Stimulated activated CD4-positive, alpha-beta T cell treated with anti-CD3 and anti-CD28 coated beads, TNF-alpha, amount 100 ng/mL, for 24 hours (primary cell): ENCODE measurements at regions not wholly inside any gene's neighbourhood (a gene's known extent, or its start where the extent isn't known, plus 50 kb on each side); places are given as distances from the start of the nearest gene placed in this dataset.

Experiments
- DNase-seq, 3 experiments: peaks; one replicate each; pipeline ENCODE4 v3.0.0-alpha.2; 2020; ENCODE audit warnings: low read depth in 3 of 3

DNA sequence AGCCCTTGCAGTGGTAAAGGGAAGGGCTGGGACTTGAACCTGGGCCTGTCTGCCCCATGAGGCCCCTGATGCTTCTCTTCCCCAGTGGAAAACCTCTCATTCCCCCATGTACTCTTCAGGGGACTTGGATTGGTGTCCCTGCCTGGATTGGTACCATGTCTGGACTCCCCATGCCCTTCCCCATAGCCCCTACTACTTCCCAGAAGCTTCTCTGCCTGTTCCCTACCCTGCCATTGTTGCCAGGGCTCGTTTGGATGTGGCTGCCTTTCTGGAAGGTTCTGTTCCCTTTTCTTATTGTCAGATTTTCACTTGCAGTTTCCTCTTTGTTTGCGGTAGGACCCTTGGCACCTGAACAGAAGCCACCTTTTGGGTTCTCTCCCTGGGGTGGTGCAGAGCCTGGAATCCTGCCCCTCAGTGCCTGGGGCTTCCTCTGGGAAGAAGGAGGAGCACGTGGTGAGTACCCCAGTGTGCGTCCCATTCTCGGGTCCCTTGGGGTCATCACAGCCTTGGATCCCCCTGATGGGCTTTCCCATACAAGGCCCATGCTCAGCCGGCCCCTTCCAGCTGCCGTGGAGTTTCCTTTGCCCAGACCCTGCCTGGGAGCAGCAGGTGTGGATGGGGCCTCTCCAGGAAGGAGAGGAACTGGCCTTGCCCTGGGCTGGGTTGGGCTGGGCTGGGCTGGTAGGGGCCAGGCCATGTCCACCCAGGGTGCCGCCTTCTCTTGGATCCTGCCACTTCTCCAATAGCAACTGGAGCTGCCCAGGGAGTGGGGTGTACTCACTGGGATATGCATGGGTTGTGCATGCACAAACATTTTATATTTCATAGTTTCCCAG lies 281.1 kb downstream of the PTPRU start:
- no peak for DNase-seq

DNA sequence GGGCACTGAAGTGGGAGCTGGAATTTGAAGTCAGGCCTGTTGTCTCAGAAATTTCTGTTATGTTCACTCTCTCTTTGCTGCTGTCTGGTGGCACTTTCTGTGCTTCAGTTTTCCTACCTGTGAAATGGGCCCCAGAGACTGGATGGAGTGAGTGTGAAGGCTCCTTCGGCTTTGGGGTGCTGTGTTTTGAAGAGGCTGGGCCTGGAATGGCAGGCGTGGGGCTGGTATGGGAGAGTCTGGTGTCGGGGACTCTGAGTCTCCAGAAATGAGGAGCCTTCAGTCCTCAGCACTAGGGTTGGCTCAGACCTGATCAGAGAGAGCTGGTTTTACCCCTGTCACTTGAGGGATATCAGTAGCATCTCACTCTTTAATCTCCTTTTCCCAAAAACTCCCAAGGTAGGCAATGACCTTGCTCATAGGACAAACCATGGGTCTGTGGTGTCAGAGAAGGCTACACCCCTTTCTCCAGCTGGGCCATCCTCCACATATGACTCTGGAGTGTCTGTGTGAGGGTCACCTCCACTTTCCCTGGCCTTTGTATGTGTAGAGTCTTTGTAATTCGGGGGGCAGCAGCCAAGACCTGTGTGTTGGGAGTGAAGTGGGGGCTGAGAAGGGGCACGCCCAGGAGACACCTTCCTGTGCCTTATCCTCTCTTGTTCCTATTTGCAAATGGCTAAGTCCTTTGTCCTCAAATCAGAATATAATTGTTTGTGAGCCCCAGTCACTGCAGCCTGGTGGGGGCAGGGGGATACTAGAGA lies 279.9 kb downstream of the PTPRU start:
- no peak for DNase-seq

DNA sequence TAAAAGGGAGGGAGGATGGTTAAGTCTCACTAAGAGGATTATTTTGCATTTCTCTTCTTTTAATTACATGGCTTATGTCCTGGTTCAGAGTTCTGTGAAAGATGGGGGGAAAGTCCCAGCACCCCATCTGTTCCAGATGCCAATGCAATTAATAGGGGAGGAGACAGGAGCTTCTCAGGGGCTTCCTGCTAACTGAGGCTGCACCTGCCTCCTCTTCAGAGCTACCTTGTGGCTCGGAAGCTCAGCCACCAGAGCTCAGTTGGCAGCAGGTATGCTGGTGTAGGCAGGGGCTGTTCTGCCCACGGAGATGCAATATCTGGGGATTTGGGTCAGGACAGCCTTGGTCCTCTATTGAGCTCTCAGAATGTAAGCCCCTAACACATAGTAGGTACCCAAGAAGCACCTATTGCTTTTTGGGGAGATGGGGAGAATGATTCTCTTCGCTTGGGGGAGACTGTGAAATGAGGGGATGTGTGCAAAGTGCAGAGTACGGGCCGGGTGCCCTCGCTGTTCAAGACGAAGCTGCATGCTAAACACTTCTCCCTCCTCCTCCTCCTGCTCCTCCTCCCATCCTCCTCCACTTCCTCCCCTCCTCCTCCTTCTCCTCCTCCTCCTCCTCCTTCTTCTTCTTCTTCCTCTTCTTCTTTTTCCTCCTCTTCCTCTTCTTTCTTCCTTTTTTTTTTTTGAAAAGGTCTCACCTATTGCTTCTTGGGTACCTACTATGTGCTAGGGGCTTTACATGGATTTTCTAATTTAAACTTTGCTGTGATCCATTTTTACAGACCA lies 279.0 kb downstream of the PTPRU start:
- no peak for DNase-seq

DNA sequence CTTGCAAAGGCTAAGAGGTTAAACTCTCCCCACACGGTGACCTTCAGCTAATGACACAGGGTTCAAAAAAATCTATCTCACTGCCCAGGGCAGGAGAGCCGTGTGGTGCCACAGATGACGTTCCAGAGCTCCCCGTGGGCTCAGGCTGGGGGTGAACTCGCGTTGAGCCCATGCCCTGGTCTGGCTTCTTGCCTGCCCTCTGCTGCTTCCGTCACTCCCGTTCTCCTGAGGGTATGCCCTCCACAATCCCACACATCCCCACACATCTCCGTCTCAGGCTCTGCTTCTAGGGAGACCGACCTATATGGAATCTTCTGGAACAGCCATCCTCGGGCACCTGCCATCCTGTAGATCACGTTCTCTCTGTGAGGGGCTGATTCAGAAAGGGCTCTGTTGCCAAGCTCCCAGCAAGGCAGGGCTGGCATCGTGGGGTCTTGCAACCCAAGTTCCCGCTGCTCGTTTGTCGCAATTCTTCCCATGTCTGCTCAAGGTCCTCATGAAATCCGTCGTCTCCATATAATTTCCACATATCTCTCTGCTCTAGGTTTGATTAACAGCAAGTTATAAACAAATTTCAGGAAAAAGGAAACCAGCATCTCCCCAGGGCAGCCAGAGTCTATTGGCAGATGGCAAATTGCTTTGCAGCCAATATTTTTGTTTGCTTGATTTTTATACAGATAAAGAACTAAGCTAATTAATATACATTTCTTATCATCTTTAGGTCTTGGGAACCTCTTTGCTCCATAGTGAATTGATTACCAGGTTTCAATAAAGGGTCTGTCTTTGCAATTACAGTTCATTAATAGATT lies 278.2 kb downstream of the PTPRU start:
- no peak for DNase-seq

DNA sequence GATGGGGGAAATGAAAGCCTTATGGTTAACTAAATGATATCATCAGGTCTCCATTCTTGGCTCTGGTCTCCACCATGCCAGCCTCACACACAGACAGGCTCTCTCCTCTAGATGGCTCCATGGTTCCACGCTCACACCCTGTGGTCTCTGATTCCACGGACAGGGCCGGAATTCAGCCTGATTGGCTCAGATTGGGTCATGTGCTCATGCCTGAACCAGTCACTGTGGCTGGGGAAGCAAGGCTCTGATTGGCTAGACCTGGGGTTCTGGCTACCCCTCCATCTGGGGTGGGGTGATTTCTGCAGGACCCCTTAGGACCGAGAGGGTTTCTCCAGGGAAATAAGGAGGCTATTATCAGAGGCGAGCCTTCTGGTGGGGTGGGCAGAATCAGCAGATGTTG lies 277.0 kb downstream of the PTPRU start:
- DNase-seq = peak in 1 of 3 experiments; percentile 4

DNA sequence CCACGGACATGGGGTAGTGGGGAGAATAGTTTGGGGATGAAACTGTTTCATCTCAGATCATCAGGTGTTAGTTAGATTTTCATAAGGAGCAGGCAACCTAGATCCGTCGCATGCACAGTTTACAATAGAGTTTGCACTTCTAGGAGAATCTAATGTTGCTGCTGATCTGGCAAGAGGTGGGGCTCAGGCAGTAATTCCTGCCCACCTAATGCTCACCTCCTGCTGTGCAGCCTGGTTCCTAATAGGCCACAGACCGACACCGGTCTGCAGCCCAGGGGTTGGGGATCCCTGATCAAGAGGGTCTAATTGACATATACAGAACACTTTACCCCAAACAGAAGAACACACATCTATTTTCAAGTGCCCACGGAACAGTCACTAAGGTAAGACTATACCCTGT lies 275.1 kb downstream of the PTPRU start:
- DNase-seq = no peak

GRCh38 chr1:29508458-29509107 lies 272.3 kb downstream of the PTPRU start:
- no peak for DNase-seq

DNA sequence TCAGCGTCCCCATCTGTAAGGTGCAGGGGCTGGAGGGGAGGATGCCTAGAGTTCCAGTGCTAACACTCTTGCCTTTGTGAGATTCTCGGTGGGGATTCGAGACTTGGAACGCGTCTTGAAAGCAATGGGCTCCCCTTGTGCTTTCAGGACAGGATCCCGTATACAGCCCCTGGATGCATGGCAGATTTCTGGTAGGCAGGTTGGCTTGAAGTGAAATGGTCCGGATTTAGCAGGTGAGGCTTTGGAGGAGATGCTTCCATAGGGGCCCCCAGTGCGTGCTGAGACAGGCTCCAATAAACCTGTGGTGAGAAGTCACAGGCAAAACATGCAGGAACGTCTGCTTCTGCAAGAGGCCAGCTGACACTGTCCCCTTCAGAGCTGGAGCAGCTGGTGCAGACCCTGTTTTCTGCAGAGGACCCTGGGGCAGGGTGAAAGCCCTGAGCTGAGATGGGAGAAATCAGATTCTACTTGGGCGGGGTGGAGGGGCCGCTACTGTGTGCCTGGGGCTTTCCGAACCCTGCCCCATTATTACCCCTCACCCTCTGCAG lies 270.4 kb downstream of the PTPRU start:
- DNase-seq = no peak

DNA sequence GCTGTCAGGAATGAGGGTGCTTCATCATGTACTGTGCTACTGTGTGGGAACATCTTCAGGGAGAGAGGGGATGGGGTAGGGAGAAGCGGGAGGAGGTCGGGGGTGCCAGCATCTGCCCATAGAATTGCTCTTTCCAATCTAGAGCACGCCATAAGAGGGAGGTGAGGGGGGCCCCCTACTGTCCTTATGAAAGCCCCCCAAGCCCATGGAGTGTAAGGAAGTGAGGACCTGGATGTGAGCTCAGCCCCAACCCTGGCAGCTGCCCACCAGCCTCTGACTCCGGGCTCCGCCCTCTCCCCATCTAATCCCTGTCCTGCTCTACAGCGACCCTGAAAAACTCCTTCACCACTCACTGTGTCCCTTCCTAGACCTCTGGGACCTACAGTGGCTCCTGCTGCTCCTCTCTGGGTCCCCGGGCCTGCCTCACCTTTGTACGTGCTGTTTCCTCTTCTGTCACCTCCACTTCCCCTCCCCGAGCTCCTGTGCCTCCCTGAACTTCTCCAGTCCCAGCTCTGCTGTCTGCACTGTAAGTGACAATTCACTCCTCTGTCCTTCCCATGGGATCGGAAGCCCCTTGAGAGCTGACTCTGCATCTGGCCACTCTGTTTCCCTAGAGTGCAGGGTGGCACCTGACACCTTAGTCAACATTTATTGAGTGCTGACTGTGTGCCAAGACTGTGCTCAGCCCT lies 269.4 kb downstream of the PTPRU start:
- DNase-seq = no peak

- no peak for DNase-seq
These were observed 268.5 kb downstream of the PTPRU start for GRCh38 chr1:29504709-29505410.

DNA sequence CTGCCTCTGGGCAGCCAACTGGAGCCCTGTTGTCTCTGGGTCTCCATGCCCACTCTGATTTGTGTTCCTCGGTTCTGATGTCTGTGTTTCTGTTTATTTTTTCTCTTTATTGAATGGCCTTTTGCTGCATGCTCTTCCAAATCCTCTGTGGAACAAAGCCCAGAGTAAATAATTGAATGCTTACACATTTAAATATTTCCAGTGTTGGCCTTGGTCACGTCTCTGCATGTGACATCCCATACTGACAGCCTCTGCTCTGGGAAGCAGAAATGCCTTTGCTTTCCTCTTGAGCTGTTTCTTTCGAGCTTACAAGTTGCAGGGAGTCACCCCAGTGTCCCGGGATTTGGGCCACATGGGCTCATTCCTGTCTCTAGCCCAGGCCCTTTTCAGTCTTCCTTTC lies 267.9 kb downstream of the PTPRU start:
- no peak for DNase-seq

DNA sequence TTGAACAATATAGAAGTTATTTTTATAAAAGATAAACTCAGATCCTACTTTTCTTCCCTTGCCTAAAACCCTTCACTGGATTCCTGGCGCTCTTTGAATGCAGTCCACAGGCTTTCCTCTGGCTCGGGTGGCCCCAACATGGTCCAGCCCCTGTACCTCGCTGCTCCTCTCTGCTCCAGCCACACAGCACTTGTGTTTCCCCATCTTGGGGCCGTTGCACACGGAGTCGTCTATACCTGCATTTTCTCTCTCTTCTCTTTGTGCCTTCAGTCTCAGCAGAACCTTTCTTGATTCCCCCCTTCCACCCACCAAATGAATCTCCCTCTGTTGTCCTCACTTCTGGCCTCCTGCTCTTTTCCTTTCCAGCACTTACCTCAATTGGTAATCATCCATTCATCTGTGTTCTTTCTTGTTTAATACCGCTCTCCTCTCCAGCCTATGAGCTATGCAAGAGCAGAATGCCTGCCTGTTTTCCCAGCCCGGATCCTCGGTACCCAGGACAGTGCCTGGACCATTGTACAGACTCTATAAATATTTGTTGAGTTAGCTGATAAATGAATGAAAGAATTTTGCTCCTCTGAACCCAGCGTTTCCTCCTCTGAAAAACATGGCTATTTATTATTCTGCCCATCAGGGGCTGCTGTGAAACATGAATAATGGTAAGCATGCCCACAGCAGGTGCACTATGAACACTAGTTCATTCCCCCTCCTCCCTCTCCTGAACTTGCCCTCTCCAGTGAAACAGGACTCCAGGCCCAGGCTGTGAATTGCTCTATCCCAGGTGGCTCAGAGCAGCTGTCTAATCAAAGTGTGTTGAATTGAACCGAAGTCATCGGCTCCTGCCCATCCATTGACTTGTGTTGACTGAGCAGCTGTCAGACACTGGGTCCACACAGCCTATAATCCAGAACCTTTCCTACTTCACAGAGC lies 266.9 kb downstream of the PTPRU start:
- DNase-seq = no peak

DNA sequence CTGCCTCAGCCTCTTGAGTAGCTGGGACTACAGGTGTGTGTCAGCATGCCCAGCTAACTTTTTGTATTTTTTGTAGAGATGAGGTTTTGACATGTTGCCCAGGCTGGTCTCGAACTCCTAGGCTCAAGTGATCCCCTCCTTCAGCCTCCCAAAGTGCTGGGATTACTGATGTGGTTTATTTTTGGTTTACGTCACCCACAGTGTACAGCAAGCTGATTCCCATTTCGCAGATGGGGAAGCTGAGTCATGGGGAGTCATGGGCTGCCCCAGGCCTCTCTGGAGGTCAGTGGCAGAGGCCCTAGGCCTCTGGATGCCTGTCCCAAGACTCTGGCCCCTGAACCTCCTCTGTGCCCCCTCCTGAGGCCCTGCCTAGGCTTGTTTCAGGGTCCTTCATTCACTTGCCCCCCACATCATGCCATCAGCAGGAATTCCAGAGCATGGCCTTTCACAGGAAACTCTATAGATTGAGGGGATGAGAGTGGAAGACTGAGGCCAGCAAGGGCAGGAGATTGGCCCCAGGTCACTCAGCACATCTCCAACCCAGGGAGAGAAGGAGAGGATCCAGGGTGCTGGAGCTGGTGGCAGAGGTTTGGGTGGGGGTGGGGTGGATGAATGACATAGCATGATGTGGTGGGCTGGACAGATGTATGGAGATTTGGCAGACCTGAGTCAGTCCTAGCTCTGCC lies 266.0 kb downstream of the PTPRU start:
- DNase-seq = no peak

- no peak for DNase-seq
These were observed 265.1 kb downstream of the PTPRU start for GRCh38 chr1:29501227-29501976.

GRCh38 chr1:29500651-29501050 lies 264.3 kb downstream of the PTPRU start:
- DNase-seq = no peak

- DNase-seq = no peak
These were observed 263.7 kb downstream of the PTPRU start for GRCh38 chr1:29500041-29500440.

- DNase-seq = no peak
These were observed 262.9 kb downstream of the PTPRU start for GRCh38 chr1:29499104-29499650.
